WTC11 (cell line): ENCODE measurements at regions not wholly inside any gene's neighbourhood (a gene's known extent, or its start where the extent isn't known, plus 50 kb on each side); places are given as distances from the start of the nearest gene placed in this dataset.

Source experiments
- ATF1 ChIP-seq: sonication (generic); formaldehyde crosslinking; IDR thresholded peaks from 2 replicates; pipeline ENCODE4 v1.8.1; 2023; ENCODE audit warnings: mild to moderate bottlenecking, moderate library complexity, missing genetic modification reagents
- ELF4 ChIP-seq: sonication (generic); formaldehyde crosslinking; IDR thresholded peaks from 2 replicates; pipeline ENCODE4 v1.8.1; 2022; ENCODE audit warnings: low read depth, mild to moderate bottlenecking, moderate library complexity, missing genetic modification reagents
- GABPB1 ChIP-seq: sonication (generic); formaldehyde crosslinking; IDR thresholded peaks from 2 replicates; pipeline ENCODE4 v1.8.1; 2023; ENCODE audit warnings: mild to moderate bottlenecking, missing genetic modification reagents
- GRHL2 ChIP-seq: fragments of 250-450 bp; sonication (Bioruptor Pico); IDR thresholded peaks from 2 replicates; pipeline ENCODE4 v1.8.0; 2022; ENCODE audit warnings: mild to moderate bottlenecking, moderate library complexity; ENCODE audit not compliant: insufficient replicate concordance, severe bottlenecking
- JUN ChIP-seq: sonication (generic); formaldehyde crosslinking; IDR thresholded peaks from 2 replicates; pipeline ENCODE4 v1.8.0; 2023; ENCODE audit warnings: mild to moderate bottlenecking, missing genetic modification reagents
- NFYB ChIP-seq: sonication (generic); formaldehyde crosslinking; conservative IDR thresholded peaks from 2 replicates; pipeline ENCODE4 v1.8.0; 2022; ENCODE audit warnings: low read depth, missing genetic modification reagents
- TEAD4 ChIP-seq: sonication (generic); formaldehyde crosslinking; IDR thresholded peaks from 2 replicates; pipeline ENCODE4 v1.8.0; 2022; ENCODE audit warnings: mild to moderate bottlenecking, missing genetic modification reagents
- TP53 ChIP-seq: sonication (generic); formaldehyde crosslinking; IDR thresholded peaks from 2 replicates; pipeline ENCODE4 v1.8.1; 2023; ENCODE audit warnings: mild to moderate bottlenecking, missing genetic modification reagents
- TF ChIP-seq, protein P1 (sequence below): sonication (generic); formaldehyde crosslinking; IDR thresholded peaks from 2 replicates; pipeline ENCODE4 v1.8.0; 2022; ENCODE audit warnings: mild to moderate bottlenecking, missing genetic modification reagents
- TF ChIP-seq, protein P2 (sequence below): fragments of 200-600 bp; IDR thresholded peaks from 2 replicates; pipeline ENCODE4 v1.8.0; 2022; ENCODE audit warnings: antibody characterized with exemption
- TF ChIP-seq, protein P3 (sequence below): sonication (generic); formaldehyde crosslinking; IDR thresholded peaks from 2 replicates; pipeline ENCODE4 v1.8.0; 2022; ENCODE audit warnings: mild to moderate bottlenecking, missing genetic modification reagents

DNA sequence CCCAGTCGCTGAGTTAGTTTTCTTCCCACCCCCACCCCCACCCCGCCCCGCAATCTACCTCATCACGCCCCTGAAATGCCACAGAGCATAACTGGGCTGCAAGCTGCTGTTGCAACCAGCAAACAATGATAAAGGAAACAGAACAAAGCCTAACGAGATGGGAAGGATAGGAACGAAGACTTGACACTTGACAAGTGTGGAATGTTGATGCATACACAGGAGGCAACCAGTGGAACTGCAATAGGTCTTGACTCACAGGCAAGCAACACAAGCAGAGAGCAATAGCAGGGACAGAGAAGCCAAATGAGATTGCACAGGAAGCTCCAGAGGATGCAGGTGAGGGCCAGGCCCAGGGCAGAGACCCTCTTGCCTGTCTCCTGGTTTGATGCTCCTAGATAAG, 225.9 kb downstream of the IGSF11 start:
- TF ChIP-seq, protein P1, sequence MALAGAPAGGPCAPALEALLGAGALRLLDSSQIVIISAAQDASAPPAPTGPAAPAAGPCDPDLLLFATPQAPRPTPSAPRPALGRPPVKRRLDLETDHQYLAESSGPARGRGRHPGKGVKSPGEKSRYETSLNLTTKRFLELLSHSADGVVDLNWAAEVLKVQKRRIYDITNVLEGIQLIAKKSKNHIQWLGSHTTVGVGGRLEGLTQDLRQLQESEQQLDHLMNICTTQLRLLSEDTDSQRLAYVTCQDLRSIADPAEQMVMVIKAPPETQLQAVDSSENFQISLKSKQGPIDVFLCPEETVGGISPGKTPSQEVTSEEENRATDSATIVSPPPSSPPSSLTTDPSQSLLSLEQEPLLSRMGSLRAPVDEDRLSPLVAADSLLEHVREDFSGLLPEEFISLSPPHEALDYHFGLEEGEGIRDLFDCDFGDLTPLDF (CRISPR knock-in tag), result no peak
- TF ChIP-seq, protein P2, sequence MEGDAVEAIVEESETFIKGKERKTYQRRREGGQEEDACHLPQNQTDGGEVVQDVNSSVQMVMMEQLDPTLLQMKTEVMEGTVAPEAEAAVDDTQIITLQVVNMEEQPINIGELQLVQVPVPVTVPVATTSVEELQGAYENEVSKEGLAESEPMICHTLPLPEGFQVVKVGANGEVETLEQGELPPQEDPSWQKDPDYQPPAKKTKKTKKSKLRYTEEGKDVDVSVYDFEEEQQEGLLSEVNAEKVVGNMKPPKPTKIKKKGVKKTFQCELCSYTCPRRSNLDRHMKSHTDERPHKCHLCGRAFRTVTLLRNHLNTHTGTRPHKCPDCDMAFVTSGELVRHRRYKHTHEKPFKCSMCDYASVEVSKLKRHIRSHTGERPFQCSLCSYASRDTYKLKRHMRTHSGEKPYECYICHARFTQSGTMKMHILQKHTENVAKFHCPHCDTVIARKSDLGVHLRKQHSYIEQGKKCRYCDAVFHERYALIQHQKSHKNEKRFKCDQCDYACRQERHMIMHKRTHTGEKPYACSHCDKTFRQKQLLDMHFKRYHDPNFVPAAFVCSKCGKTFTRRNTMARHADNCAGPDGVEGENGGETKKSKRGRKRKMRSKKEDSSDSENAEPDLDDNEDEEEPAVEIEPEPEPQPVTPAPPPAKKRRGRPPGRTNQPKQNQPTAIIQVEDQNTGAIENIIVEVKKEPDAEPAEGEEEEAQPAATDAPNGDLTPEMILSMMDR, result no peak
- no peak for TF ChIP-seq ELF4 (CRISPR knock-in tag)
- TF ChIP-seq TP53, result no peak
- no peak for TF ChIP-seq GABPB1
- no peak for TF ChIP-seq JUN
- no peak for TF ChIP-seq TEAD4
- TF ChIP-seq ATF1 (CRISPR knock-in tag), result no peak
- no peak for TF ChIP-seq GRHL2
- TF ChIP-seq, protein P3, sequence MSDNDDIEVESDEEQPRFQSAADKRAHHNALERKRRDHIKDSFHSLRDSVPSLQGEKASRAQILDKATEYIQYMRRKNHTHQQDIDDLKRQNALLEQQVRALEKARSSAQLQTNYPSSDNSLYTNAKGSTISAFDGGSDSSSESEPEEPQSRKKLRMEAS, result no peak
- TF ChIP-seq NFYB (CRISPR knock-in tag), result no peak
